CD14-positive monocyte (primary cell): ENCODE measurements at regions not wholly inside any gene's neighbourhood (a gene's known extent, or its start where the extent isn't known, plus 50 kb on each side); places are given as distances from the start of the nearest gene placed in this dataset.

Experiments
- DNase-seq, 3 donors: peaks; one replicate each; pipeline ENCODE4 v3.0.0-alpha.2; 2011 to 2022
- H2AFZ ChIP-seq: 2 replicates; pipeline ENCODE4 v1.6.0; 2012; ENCODE audit warnings: mild to moderate bottlenecking, low read depth, low read length, inconsistent platforms; ENCODE audit not compliant: insufficient read depth, poor library complexity, severe bottlenecking
- H3K27ac ChIP-seq, 2 donors: 1 replicate in 1 of 2; 2 replicates in 1 of 2; pipeline ENCODE4 v1.5.1; 2012 to 2013; ENCODE audit warnings: low read length in 2 of 2, control low read depth in 1 of 2, inconsistent platforms in 1 of 2, low read depth in 1 of 2, mild to moderate bottlenecking in 1 of 2
- H3K27me3 ChIP-seq, 2 donors: one replicate each; pipeline versions ENCODE4 v1.6.0 to v1.6.1; 2011 to 2013; ENCODE audit warnings: low read length in 2 of 2; ENCODE audit not compliant: control insufficient read depth in 2 of 2, insufficient read depth in 2 of 2
- H3K36me3 ChIP-seq, 2 donors: replicated peaks in 1 of 2; 1 replicate in 1 of 2; 2 replicates in 1 of 2; pipeline versions ENCODE4 v1.5.1 to v1.6.1; 2012 to 2013; ENCODE audit warnings: low read length in 2 of 2, control low read depth in 1 of 2, inconsistent platforms in 1 of 2, mild to moderate bottlenecking in 1 of 2; ENCODE audit not compliant: insufficient read depth in 2 of 2, control insufficient read depth in 1 of 2
- H3K4me1 ChIP-seq, 2 donors: 1 replicate in 1 of 2; 2 replicates in 1 of 2; pipeline versions ENCODE4 v1.5.1 to v1.6.1; 2012 to 2013; ENCODE audit warnings: low read length in 2 of 2, control low read depth in 1 of 2, inconsistent platforms in 1 of 2, mild to moderate bottlenecking in 1 of 2, moderate library complexity in 1 of 2; ENCODE audit not compliant: insufficient read depth in 2 of 2, control insufficient read depth in 1 of 2
- H3K4me2 ChIP-seq: replicated peaks from 2 replicates; pipeline ENCODE3; 2012; ENCODE audit warnings: low read length, moderate library complexity, mild to moderate bottlenecking; ENCODE audit not compliant: poor library complexity, severe bottlenecking; ENCODE audit errors: extremely low read depth
- H3K4me3 ChIP-seq, 3 experiments: fragments of 200-600 bp in 1 of 3; sonication (generic) in 1 of 3; replicated peaks in 1 of 3; 1 replicate in 2 of 3; 2 replicates in 1 of 3; pipeline ENCODE4 v1.5.1; 2011 to 2013; ENCODE audit warnings: low read length in 3 of 3, mild to moderate bottlenecking in 3 of 3, control low read depth in 2 of 3, low read depth in 2 of 3, inconsistent platforms in 1 of 3, moderate library complexity in 1 of 3
- H3K79me2 ChIP-seq: 2 replicates; pipeline ENCODE4 v1.6.0; 2012; ENCODE audit warnings: mild to moderate bottlenecking, control low read depth, inconsistent platforms, low read length, moderate library complexity; ENCODE audit not compliant: insufficient read depth
- H3K9ac ChIP-seq: 2 replicates; pipeline ENCODE4 v1.6.0; 2017; ENCODE audit warnings: low read length, mild to moderate bottlenecking; ENCODE audit not compliant: insufficient read depth, poor library complexity, severe bottlenecking
- H3K9me3 ChIP-seq, 2 donors: replicated peaks in 1 of 2; 1 replicate in 1 of 2; 2 replicates in 1 of 2; pipeline versions ENCODE4 v1.5.1 to v1.6.1; 2012 to 2013; ENCODE audit warnings: low read length in 2 of 2, control low read depth in 1 of 2; ENCODE audit not compliant: control insufficient read depth in 1 of 2, insufficient read depth in 1 of 2
- H4K20me1 ChIP-seq: 2 replicates; pipeline ENCODE4 v1.6.0; 2012; ENCODE audit warnings: mild to moderate bottlenecking, low read length, control low read depth, moderate library complexity; ENCODE audit not compliant: insufficient read depth
- H3K27ac Mint-ChIP-seq, 7 donors: one replicate each; pipeline ENCODE4 v1.8.0; 2020; ENCODE audit warnings: mild to moderate bottlenecking in 7 of 7, mixed read lengths in 7 of 7, moderate library complexity in 6 of 7, inconsistent platforms in 2 of 7
- H3K27me3 Mint-ChIP-seq, 3 donors: one replicate each; pipeline ENCODE4 v1.8.0; 2021 to 2022; ENCODE audit warnings: low read depth in 3 of 3, mild to moderate bottlenecking in 3 of 3, mixed read lengths in 3 of 3, moderate library complexity in 3 of 3, inconsistent platforms in 1 of 3
- H3K36me3 Mint-ChIP-seq, 2 donors: one replicate each; pipeline ENCODE4 v1.8.0; 2020; ENCODE audit warnings: mixed read lengths in 2 of 2, inconsistent platforms in 1 of 2, mild to moderate bottlenecking in 1 of 2
- H3K4me1 Mint-ChIP-seq: one replicate; pipeline ENCODE4 v1.8.0; 2020; ENCODE audit warnings: mild to moderate bottlenecking, mixed read lengths
- H3K4me3 Mint-ChIP-seq, 2 donors: one replicate each; pipeline ENCODE4 v1.8.0; 2020; ENCODE audit warnings: mild to moderate bottlenecking in 2 of 2, mixed read lengths in 2 of 2, moderate library complexity in 1 of 2
- H3K9me3 Mint-ChIP-seq, 7 donors: one replicate each; pipeline ENCODE4 v1.8.0; 2020 to 2022; ENCODE audit warnings: mixed read lengths in 7 of 7, mild to moderate bottlenecking in 6 of 7, moderate library complexity in 6 of 7, inconsistent platforms in 2 of 7
- WGBS: methylation state at CpG from one replicate; pipeline ENCODE4 v1.1.5; 2013; ENCODE audit warnings: missing lambda C conversion rate; ENCODE audit not compliant: insufficient coverage; 5-methylcytosine and 5-hydroxymethylcytosine counted together
- intact Hi-C, 2 donors: fragments of 100-400 bp; cut with micrococcal nuclease; formaldehyde crosslinking; loops; one replicate each; pipeline versions ENCODE4 v1.15.0 to v1.15.1; 2023
- TF ChIP-seq, protein P1 (sequence below): fragments of 200-600 bp; IDR thresholded peaks from one replicate; pipeline ENCODE4 v1.8.0; 2022; ENCODE audit warnings: antibody characterized with exemption, mild to moderate bottlenecking

DNA sequence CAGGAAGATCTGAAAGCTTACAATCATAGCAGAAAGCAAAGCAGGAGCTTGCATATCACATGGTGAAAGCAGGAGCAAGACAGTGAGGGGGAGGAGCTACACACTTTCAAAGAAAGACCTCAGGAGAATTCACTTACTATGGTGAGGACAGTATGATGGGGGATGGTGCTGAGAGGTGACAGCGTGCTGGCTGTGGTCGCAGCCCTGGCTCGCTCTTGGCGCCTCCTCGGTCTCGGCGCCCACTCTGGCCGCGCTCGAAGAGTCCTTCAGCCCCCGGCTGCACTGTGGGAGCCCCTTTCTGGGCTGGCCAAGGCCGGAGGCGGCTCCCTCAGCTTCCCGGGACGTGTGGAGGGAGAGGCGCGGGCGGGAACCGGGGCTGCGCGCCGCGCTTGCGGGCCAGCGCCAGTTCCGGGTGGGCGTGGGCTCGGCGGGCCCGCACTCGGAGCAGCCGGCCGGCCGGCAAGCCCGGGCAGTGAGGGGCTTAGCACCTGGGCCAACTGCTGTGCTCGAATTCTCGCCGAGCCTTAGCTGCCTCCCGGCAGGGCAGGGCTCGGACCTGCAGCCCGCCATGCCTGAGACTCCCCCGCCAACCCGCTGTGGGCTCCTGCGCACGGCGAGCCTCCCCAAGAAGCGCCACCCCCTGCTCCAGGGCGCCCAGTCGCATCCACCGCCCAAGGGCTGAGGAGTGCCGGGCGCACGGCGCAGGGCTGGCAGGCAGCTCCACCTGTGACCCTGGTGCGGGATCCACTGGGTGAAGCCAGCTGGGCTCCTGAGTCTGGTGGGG, 131.9 kb upstream of the SPATS2L start:
- H3K9ac ChIP-seq = no peak overlapping the region
- H2AFZ ChIP-seq = no peak overlapping the region
- H3K4me2 ChIP-seq = no peak overlapping the region
- Mint-ChIP-seq H3K27ac (no peak overlapping the region), H3K4me3 (no peak overlapping the region), H3K4me1 (no peaks in the 10 kb centered on the region), H3K27me3 (peaks cover 0 to 3% (median 0%) of the 10 kb centered on the region in 3 donors), H3K36me3 (no peaks in the 10 kb centered on the region), H3K9me3 (peaks cover 0 to 9% (median 6%) of the 10 kb centered on the region in 7 donors)
- intact Hi-C loops = no loop called here
- H3K27me3 ChIP-seq = no peaks in the 10 kb centered on the region
- TF ChIP-seq, protein P1, sequence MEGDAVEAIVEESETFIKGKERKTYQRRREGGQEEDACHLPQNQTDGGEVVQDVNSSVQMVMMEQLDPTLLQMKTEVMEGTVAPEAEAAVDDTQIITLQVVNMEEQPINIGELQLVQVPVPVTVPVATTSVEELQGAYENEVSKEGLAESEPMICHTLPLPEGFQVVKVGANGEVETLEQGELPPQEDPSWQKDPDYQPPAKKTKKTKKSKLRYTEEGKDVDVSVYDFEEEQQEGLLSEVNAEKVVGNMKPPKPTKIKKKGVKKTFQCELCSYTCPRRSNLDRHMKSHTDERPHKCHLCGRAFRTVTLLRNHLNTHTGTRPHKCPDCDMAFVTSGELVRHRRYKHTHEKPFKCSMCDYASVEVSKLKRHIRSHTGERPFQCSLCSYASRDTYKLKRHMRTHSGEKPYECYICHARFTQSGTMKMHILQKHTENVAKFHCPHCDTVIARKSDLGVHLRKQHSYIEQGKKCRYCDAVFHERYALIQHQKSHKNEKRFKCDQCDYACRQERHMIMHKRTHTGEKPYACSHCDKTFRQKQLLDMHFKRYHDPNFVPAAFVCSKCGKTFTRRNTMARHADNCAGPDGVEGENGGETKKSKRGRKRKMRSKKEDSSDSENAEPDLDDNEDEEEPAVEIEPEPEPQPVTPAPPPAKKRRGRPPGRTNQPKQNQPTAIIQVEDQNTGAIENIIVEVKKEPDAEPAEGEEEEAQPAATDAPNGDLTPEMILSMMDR = no peak
- H3K4me1 ChIP-seq = no peaks in the 10 kb centered on the region
- no peaks in the 10 kb centered on the region for H3K36me3 ChIP-seq
- peaks cover 0 to 4% of the 10 kb centered on the region in 2 donors for H3K9me3 ChIP-seq
- H3K4me3 ChIP-seq = no peak overlapping the region
- DNase-seq = no peak
- H3K27ac ChIP-seq = no peak overlapping the region
- no peaks in the 10 kb centered on the region for H4K20me1 ChIP-seq
- no peaks in the 10 kb centered on the region for H3K79me2 ChIP-seq
- 97% methylated on average over 50 of the region's 55 CpGs for WGBS

DNA sequence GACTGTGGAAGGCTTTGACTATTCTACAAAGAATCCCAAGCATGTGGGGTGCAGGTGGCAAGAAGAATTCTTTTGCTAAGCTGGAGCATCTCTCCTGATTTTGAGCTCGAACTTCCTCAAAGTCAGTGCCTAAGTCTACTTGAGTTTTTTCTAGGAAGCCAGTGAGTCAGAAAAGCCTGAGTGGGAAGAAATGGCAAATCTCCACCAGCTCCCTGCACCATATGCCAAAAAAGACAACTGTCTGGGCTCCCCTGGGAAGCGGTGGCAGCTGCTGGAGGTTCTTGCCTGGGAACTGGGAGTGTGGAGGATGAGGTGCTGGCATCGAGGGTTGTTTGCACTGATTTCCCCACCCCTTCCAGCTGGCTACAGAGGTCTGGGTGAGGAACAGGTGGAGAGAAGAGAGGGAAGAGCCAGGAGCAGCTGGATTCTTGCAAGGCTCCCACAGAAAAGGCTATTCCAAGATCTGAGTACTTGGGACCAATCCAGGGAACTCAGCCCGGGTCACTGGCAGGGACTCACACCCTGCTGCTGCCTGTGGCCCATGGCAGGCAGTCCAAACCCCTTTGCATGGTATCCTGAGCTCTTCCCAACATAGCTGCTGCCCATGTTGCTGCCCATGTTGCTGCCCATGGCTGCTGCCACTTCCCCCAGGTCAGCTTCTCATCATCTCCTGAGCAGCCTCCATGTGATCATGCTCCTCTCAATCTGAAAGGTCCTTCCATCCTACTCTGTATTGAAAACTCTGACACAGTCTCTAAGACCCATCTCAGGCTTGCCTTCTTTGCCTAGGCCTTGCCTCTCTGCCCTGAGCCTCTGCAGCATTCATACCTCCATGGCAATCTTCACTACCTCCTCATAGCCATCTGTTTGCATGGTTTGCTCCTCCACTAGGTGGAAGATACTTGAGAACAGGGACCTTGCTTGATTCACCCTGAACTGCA, 128.3 kb upstream of the SPATS2L start:
- no peak overlapping the region for H3K4me3 ChIP-seq
- 71% methylated on average over 2 of the region's 4 CpGs for WGBS
- peaks cover 0 to 4% of the 10 kb centered on the region in 2 donors for H3K9me3 ChIP-seq
- H3K4me2 ChIP-seq = no peak overlapping the region
- Mint-ChIP-seq H3K27me3 (peaks cover 3 to 8% (median 5%) of the 10 kb centered on the region in 3 donors), H3K9me3 (peaks cover 0 to 7% (median 6%) of the 10 kb centered on the region in 7 donors), H3K36me3 (no peaks in the 10 kb centered on the region), H3K4me3 (no peak overlapping the region), H3K27ac (peak overlapping the region in 1 of 7 donors; percentile 42), H3K4me1 (no peaks in the 10 kb centered on the region)
- TF ChIP-seq, protein P1 = no peak
- intact Hi-C loops = no loop called here
- H3K27ac ChIP-seq = no peak overlapping the region
- H3K27me3 ChIP-seq = no peaks in the 10 kb centered on the region
- H3K4me1 ChIP-seq = no peaks in the 10 kb centered on the region
- no peak for DNase-seq
- H3K79me2 ChIP-seq = no peaks in the 10 kb centered on the region
- H3K9ac ChIP-seq = no peak overlapping the region
- no peaks in the 10 kb centered on the region for H4K20me1 ChIP-seq
- no peak overlapping the region for H2AFZ ChIP-seq
- H3K36me3 ChIP-seq = no peaks in the 10 kb centered on the region
